Bone marrow (tissue), 2 donors: ENCODE measurements at regions not wholly inside any gene's neighbourhood (a gene's known extent, or its start where the extent isn't known, plus 50 kb on each side); places are given as distances from the start of the nearest gene placed in this dataset.

Experiments
- DNase-seq, 2 donors: peaks; one replicate each; lab custom pipeline; 2025; lab: John Stamatoyannopoulos, UW

DNA sequence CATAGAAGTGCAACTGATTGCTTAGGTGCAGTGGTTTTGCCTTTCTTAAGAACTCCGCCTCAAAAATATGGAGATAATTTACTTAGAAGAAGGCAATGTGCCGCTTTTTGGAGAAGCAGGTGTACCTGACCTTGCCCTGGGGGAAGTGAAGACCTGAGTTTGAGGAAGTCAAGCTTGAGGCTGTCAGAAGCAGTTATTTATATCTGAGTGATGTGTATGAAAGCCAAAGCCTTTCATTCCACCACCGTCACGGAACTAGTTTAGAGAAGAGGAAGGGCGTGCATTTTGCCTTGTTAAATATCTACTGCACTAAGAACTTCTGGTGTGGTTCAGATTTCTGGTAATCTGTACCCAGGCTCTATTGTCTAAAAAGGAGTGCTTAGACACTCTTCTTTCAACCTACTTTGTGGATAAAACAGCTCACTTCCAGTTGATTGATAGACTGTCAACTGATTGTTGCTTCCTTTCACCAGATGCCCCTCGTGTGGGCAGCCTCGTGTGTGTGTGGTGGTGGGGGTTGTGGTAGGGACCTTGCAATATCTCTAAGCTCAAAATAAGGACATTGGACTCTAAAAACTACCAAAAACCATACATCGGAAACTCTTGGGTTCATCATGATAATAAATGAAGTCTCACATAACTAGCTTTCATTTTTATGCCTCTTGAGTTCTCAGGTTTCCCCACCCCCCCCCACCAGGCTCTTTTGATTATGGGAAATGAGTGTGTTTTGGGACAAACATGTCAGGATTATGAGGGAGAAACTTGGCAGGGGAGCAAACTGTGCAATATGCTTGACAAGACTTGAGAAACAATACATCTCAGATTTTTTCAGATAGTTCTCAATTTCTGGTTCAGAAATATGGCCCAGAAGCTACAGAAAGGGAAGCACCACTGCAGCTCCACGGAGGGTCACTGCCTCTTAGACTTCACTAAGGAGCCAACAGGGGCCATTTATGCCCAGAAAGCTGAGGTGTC, 78.6 kb downstream of the ARF6 start:
- DNase-seq: peak in 1 of 2 donors; percentile 48

DNA sequence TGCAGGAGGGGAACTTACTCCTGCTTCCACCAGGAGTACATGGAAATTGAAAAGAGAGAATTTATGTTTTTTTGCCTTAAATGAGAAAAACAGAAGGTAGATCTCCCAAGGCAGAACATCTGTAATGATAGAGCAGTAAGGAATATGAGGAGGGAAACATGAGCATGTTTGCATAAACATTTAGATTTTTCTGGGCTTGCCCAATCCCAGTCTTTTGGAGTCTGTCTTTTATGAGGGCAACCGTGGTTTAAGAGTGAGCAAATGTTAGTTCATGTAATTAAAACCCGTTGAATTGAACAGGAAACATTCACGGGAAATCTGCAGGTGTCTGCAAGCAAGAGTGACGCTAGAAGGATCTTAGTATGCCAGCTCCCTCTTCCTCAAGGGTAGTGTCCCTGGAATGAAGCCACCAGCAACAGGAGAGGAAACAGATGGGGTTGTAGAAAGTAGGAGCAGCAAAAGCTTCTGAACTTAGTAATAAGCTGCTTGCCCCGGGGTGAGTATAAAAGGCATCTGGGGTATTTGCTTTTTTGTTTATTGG, 79.3 kb downstream of the ARF6 start:
- peak in 1 of 2 donors; percentile 52 for DNase-seq

DNA sequence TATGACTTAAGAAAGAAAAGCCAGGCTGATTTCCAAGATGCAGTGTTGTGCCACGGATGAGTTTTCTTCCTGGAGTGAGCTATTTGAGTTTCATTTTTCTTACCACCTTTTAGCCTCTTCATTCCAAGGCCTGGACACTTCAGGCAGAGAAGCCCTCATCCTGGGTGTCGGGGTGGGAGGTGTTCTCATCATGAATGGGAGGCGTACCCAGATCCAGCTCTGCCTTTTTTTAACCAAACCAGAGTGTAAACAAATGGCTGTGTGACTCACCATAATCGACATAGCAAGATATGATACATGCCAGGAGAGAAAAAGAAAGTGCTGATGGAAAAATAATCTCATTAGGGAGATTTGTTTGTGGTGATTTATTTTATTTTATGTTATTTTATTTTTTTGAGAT, 79.9 kb downstream of the ARF6 start:
- no peak for DNase-seq

DNA sequence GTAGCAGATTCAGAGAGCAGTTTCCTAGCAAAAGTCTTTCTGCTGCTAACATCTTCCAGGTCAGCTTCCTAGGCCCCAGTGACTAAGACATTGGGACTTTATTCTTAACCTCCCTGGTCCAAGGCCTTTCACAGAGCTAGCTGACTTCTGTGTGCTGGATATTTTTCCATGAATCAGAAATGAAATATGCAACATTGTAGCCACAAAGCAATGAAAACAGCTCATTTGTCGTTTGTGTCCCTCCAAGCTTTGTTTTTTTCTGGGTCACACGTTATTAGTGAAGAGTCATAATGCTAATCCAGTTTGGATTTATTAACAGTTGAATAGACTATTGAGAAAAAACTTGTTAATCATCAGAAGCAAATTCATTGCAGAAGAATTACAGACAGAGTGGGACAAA, 82.4 kb downstream of the ARF6 start:
- DNase-seq: no peak

DNA sequence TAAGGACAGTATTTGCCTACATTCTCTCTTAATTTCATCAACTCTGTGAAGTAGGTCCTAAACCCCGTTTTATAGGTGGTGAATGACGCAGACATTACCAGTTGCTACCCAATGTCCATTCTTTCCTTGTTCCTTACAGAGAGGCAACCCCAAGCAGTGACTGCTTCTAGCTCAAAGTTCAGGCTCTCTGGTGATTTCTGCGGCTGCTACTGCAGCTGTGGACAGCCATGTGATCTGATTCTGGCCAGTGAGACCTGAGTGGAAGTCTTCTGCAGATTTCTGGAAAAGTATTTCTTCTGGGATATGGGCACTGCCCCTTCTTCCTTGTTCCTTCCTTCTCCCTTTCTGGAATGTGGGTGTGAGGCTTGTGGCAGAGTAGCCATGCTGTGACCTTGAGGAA, 82.9 kb downstream of the ARF6 start:
- DNase-seq: no peak

DNA sequence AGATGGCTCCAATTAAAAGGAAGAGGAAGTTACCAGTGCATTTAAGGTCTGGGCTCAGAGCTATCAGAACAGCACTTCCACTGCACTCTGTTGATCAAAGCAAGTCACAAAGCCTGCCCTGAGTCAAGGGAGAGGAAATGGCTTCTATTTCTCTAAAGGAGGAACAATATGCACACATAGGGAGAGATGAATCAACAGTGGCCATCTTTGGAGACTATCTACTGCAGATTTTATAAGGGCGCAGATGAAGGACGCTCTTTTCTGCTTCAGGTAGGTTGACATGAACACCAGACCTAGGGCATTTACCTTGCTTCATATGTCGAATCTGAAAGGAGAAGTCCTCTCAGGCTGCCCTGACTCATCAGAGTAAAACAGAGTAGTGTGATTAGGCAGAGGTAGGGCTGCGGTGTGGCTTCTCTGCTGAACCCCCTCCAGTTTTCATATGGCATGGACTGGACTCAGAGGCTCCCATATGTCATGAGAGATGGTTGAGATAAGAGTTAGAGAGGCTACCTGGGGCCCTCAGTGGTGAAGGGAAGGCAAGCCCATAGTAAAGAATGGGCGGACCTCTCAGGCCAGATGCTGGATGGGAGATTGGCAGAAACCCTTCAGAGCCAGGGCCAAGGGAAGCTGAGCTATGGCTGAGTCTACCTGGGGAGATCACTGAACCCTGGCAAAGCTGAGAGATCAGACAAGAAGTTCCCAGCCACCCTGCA, 84.4 kb downstream of the ARF6 start:
- DNase-seq: peak in 1 of 2 donors; percentile 70

DNA sequence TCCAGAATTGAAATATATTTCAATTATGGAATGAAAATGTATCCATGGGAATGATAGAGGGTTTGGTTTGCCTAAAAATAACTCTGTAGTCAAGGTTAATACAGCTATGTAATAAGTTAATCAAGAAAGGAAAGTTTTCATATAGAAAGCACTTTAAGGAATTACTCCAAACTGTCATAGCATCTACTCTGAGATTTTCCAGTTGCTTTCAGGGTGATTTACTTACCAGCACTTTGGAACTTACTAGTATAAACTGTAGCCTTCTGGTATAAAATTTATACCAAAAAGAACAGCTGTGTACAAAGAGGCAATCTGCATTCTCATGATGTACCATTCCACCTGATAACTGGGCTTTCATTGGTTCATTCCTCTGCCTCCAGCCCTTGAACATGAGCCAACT, 87.1 kb downstream of the ARF6 start:
- DNase-seq: no peak

DNA sequence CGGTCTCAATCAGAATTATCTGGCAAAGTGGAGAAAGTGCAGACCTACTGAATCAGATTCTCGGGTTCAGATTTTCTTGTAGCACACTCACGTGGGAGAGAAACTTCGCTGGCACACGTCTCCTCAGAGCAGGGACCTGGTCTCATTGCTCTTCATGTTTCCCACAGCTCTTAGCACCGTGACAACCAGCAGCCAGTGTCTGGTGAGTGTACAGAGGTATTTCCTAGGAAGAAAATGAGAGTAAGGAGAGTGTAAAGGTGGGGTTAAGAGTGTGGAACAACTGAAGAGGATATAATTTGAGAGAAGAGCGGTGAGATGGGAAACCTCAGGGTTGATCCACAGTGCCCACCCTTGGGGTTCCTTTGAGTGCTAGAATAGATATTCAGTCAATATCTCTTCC, 89.2 kb downstream of the ARF6 start:
- no peak for DNase-seq

DNA sequence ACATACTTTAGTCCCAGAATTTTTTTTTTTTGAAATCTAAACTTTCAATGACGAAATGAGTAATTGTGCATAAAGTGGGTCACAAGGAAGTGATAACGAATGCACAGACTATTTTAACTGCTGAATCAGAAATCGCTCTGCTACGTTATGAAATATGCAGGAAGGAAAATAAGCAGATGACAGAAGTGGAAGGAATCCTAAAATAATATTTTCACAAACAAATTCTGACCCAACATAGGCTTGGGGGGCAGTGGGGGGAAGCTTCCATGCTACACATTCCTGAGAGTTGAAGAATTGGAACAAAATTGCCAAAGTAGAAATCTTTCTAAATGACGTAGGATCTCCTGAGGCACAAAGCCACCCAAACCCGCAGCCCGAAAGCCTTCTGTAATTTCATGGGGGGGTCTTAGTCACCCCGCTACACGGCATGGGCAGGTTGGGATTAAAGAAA, 89.6 kb downstream of the ARF6 start:
- DNase-seq: no peak

DNA sequence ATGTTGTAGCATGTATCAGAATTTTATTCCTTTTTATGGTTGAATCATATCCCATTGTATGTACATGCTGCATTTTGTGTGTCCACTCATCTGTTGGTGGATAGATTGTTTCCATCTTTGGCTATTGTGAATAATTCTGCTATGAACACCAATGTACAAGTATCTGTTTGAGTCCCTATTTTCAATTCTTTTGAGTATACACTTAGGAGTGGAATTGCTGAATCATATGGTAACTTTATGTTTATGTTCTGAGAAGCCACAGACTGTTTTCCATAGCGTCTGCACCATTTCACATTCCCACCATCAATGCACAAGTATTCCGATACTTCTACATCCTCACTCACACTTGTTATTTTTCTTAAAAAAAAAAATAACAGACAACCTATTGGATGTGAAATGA, 91.5 kb downstream of the ARF6 start:
- DNase-seq: no peak

DNA sequence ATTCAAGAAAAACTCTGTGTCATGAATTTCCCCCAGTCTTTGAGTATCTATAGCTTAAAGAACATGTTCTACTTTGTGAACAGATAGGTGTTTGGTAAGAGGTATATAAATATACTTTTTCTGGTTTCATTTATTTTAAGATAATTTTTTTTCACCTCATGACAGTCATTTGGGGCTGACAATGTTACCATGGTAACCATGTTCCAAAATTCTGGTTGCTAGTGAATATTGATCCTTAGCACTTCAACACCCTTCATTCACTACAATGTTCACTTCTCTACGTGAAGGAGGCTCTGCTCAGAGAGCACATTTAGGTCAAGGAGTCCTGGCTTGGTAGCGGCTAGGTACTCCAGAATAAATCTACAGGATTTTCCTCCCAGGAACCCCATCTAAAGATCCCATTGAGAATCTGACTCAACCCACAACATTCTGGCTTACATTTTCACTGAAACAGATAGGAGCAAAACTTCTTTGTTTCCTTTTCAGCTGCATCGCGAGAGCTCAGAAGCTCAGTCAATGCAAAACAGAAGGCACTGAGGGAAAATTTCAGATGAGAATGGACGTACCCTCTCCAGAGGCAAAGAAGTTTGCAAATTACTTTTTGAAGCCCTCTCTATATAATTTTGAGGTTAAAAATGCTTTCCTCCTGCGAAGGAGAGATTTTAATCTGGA, 93.6 kb downstream of the ARF6 start:
- no peak for DNase-seq

DNA sequence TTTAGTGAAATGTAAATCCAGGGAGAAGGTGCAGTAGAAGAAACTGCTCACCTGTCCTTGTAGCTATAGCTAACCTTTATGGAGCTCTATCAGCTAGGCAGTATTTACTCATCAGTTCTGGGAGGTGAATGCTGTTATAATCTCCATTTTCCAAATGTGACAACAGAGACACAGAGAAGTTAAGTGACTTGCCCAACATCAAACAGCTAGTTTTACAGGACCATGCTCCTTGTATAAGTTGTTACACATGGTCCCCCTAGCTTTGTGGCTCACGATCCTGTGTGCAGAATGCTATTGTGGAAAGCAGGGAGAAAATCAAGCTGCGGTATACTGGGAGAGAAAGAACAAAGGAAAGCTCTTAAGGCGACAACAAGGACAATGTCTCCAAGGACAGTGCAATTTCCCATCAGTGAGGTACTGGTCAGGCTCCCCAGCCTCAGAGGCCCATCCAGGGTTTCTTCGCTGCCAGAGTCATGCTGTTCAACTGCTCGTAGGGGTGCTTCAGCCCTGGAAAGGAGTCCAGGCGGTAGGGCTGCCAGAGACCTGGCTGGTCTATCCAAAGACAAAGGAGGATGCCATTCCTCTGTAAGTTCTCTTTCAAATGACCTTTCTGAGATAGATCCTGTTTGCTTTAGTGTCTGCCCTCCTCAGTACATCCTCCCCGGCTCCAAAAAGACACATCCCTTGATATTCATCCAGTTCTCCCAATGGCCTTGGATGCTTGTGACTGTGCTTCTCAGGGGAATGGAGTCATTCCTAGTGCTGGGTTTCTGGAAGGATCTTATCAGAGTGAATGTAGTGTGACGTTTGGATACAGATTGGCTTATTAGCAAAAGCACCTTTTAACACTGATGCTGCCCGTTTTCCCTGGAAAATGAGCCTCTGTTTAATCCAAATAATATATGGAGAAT, 95.5 kb downstream of the ARF6 start:
- no peak for DNase-seq

DNA sequence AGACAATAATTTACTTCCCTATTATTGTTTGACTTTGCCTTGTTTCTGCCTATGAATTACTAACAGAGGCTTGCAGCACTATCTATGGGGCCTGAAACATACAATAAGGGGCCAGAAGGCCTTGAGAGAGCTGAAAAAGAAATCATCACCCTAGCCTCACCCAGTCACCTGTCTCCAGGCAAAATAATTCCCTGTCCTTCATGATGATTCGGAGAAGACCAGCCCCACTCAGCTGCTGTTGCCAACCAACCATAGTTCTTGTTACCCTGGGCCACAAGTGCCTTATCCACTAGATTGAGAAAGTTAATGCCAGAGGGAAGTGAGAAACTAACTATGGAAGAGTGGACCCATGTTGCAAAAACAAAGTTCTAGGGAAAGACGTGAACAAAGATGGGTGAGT, 97.1 kb downstream of the ARF6 start:
- no peak for DNase-seq

DNA sequence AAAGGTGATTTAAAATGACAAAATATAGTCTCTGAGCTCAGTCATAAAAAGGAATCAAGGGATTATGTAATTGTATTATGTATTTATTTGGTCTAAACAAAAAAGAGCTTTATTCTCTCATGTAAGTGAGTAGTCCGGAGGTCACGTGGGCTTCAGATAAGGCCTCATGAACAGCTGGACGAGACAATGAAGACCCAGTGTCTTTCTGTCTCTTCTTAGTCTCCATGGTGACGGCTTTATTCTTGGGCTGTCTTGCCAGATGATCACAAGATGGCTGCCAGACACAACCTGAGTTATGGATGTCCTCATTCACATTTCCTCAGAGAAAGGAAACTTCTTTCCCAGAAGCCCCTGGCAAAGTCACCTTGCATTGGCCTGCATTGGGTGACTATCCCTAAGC, 98.6 kb downstream of the ARF6 start:
- no peak for DNase-seq

DNA sequence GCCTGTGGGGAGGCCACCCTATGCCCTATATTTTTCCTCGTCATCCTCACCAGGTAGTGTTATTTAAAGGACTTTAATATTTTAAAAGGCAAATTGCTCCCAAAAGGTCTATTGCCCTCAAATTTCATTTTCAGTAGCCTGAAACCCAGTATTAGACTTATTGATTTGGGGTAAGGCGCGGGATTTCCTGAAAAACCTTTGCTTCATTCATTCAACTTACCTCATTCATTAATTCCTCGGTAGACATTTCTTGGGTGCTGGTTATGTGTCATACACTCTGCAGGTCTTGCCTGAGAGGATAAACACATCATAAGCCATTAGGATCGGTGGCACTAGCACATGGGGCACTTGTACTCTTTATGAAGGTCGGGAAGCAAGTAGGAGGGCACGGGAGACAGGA, 99.2 kb downstream of the ARF6 start:
- no peak for DNase-seq

DNA sequence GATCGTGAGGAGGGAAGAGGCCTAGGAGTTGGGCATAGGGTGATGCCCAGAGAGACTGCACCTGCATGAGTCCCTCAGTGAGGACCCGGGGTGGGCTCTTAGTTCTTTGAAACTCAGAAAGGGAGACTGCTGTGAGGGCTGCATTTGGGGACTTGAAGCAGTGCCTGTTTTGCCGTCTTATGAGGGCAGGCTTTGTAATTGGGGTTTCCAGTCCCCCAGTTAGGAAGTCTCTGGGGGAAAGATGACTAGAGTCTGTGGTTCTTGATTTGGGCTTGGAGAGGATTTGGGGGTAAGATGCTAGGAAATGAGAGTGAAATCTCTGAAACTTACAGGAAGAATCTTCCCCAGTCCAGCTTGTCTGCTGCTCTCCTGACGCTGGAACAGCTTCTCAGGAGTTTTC, 99.6 kb downstream of the ARF6 start:
- no peak for DNase-seq

DNA sequence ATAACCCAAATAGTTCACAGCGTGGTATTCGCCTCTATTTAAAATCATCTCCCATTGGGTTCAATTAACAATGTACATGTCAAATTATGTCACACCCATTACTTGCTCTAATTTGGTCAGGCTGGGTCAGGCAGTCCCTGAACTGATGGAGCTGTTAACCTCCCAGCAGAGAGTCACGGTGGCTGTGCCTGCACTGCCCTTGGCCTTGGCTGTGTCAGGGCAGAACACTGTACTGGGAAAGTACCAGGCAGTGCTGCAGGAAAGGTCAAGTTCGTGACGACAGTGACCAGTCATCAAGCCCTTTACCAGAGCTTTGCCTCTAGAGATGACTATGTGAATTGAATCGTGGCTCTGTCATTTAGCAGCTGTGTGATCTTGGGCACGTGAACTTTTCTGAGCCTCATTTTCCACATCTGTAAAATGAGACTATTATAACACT, 100.0 kb downstream of the ARF6 start:
- DNase-seq: no peak

DNA sequence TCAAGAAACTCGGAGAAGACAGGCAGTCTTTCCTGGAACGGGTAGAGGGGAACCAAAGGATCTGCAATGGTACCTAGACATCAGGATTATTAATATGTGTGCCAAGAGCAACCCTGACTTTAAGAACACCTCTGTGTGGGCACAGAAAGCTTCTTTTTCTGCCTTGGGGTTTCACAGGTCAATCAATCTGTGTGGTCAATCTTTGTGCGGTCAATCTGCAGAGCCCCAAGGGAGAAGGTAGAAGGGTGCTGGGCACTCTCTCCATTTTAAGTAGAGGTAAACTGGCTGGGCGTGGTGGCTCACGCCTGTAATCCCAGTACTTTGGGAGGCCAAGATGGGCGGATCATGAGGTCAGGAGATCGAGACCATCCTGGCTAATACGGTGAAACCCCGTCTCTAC, 100.7 kb downstream of the ARF6 start:
- DNase-seq: no peak

DNA sequence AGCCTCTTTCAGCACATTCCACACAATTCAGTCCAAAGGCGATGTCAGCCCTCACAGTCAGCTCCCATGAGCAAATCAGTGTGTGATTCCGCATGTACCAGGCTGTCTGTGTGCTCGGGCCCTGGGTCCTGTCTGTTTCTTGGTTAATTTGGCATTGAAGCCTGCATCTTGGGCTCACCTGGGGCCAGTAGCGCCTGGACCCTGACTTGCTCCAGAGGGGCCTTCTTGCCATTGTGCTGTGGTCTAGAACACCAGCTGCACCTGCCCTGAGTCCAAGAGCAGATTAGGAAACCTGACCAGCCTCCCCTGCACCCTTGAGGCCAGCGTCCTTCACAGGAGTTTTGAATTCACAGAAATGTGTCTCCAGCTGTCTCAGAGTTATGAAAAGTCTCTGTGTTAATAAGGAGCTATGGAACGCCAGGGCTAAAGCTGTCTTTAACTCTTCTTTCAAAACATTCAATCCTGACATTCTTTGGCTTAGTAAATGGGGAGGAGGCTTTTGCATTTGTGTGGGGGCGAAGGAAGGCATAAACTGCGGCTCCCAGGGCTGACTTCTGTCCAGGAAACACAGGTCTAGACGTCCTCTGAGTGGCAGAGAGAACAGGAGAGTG, 102.2 kb downstream of the ARF6 start:
- DNase-seq: no peak

DNA sequence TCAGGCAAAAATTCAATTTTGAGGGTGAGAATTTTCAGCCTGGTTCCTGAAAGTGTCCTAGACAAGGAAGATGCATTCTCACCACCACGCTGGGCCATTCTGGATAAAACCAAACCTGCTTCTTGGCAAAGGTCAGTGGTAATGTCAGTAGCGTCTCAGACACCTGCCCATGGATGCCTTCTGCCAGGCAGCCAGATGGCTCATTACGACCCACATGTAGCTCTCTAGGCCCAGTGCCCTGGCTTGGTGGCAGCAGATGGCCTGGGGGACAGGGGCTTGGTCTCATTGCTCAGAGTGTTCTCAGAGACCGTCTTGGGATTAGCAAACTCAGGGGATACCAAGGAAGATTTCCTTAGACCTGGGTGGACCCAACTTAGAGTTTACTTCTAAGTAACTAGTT, 105.1 kb downstream of the ARF6 start:
- no peak for DNase-seq
